Activated CD8-positive, alpha-beta T cell treated with anti-CD3 and anti-CD28 coated beads for 36 hours (primary cell): ENCODE measurements at regions not wholly inside any gene's neighbourhood (a gene's known extent, or its start where the extent isn't known, plus 50 kb on each side); places are given as distances from the start of the nearest gene placed in this dataset.

Experiments used
- ATAC-seq: fragments of 200-7000 bp; cut with Tn5 transposase; one replicate; pipeline ENCODE4 v1.10.0; 2021; ENCODE audit warnings: mild to moderate bottlenecking, moderate library complexity
- CTCF ChIA-PET: fragments of 350-600 bp; sonication (Branson Sonifier 250); formaldehyde crosslinking; loops from one replicate; lab custom pipeline; 2021; ENCODE audit warnings: antibody characterized with exemption; lab: Charles Lee
- POLR2A ChIA-PET: fragments of 350-600 bp; sonication (Branson Sonifier 250); formaldehyde crosslinking; loops from one replicate; lab custom pipeline; 2021; ENCODE audit warnings: antibody characterized with exemption; lab: Charles Lee
- DNase-seq: peaks from one replicate; pipeline ENCODE4 v3.0.0-alpha.2; 2020
- H3K27ac Mint-ChIP-seq: one replicate; pipeline ENCODE4 v1.8.0; 2021; ENCODE audit warnings: mild to moderate bottlenecking, mixed read lengths
- H3K27me3 Mint-ChIP-seq: one replicate; pipeline ENCODE4 v1.8.0; 2021; ENCODE audit warnings: mixed read lengths
- H3K36me3 Mint-ChIP-seq: one replicate; pipeline ENCODE4 v1.8.0; 2021; ENCODE audit warnings: low read depth, mixed read lengths
- H3K4me1 Mint-ChIP-seq: one replicate; pipeline ENCODE4 v1.8.0; 2021; ENCODE audit warnings: low read depth, mixed read lengths
- H3K4me3 Mint-ChIP-seq: one replicate; pipeline ENCODE4 v1.8.0; 2021; ENCODE audit warnings: mild to moderate bottlenecking, moderate library complexity, mixed read lengths
- H3K9me3 Mint-ChIP-seq: one replicate; pipeline ENCODE4 v1.8.0; 2021; ENCODE audit warnings: mixed read lengths
- CTCF ChIP-seq: fragments of 200-600 bp; IDR thresholded peaks from one replicate; pipeline ENCODE4 v1.8.0; 2022; ENCODE audit warnings: antibody characterized with exemption, mild to moderate bottlenecking
- intact Hi-C: fragments of 100-400 bp; cut with micrococcal nuclease; formaldehyde crosslinking; loops from one replicate; pipeline ENCODE4 v1.10.0; 2022

- no peak for TF ChIP-seq CTCF
- Mint-ChIP-seq H3K9me3 (no peaks in the 10 kb centered on the region), H3K4me3 (no peak overlapping the region), H3K27ac (no peak overlapping the region), H3K36me3 (no peaks in the 10 kb centered on the region), H3K4me1 (no peaks in the 10 kb centered on the region), H3K27me3 (no peaks in the 10 kb centered on the region)
- ChIA-PET POLR2A (no interaction called here), CTCF (no interaction called here)
- intact Hi-C loops, result no loop called here
- no peak for ATAC-seq
- no peak for DNase-seq
Observed at GRCh38 chr2:128833664-128834027, 515.0 kb upstream of the HS6ST1 start.

GRCh38 chr2:128834207-128834879 lies 515.7 kb upstream of the HS6ST1 start:
- intact Hi-C loops, result no loop called here
- DNase-seq (no peak), ATAC-seq (no peak)
- H3K4me1 Mint-ChIP-seq, result no peaks in the 10 kb centered on the region
- H3K27me3 Mint-ChIP-seq, result no peaks in the 10 kb centered on the region
- no peak overlapping the region for H3K4me3 Mint-ChIP-seq
- POLR2A ChIA-PET, result no interaction called here
- no peaks in the 10 kb centered on the region for H3K9me3 Mint-ChIP-seq
- no peak overlapping the region for H3K27ac Mint-ChIP-seq
- CTCF ChIA-PET, result no interaction called here
- H3K36me3 Mint-ChIP-seq, result no peaks in the 10 kb centered on the region
- no peak for TF ChIP-seq CTCF

- intact Hi-C loops, result no loop called here
- DNase-seq, result no peak
- Mint-ChIP-seq H3K27me3 (no peaks in the 10 kb centered on the region), H3K4me1 (no peaks in the 10 kb centered on the region), H3K27ac (no peak overlapping the region), H3K9me3 (no peaks in the 10 kb centered on the region), H3K4me3 (no peak overlapping the region), H3K36me3 (no peaks in the 10 kb centered on the region)
- TF ChIP-seq CTCF, result no peak
- CTCF ChIA-PET, result no interaction called here
- no peak for ATAC-seq
- POLR2A ChIA-PET, result no interaction called here
Observed at GRCh38 chr2:128834880-128835252, 516.2 kb upstream of the HS6ST1 start.

- Mint-ChIP-seq H3K36me3 (no peaks in the 10 kb centered on the region), H3K27me3 (peaks cover 1% of the 10 kb centered on the region), H3K27ac (no peak overlapping the region), H3K9me3 (peaks cover 1% of the 10 kb centered on the region), H3K4me1 (no peaks in the 10 kb centered on the region), H3K4me3 (no peak overlapping the region)
- ATAC-seq, result no peak
- no peak for TF ChIP-seq CTCF
- no peak for DNase-seq
- ChIA-PET CTCF (no interaction called here), POLR2A (no interaction called here)
- intact Hi-C loops, result no loop called here
Observed at GRCh38 chr2:128835342-128835855, 516.7 kb upstream of the HS6ST1 start.

- CTCF ChIA-PET, result no interaction called here
- Mint-ChIP-seq H3K36me3 (no peaks in the 10 kb centered on the region), H3K27ac (no peak overlapping the region), H3K4me3 (no peak overlapping the region), H3K4me1 (no peaks in the 10 kb centered on the region), H3K27me3 (peaks cover 1% of the 10 kb centered on the region), H3K9me3 (peaks cover 1% of the 10 kb centered on the region)
- POLR2A ChIA-PET, result no interaction called here
- TF ChIP-seq CTCF, result no peak
- ATAC-seq, result no peak
- DNase-seq, result no peak
- intact Hi-C loops, result no loop called here
Observed at GRCh38 chr2:128835974-128836373, 517.3 kb upstream of the HS6ST1 start.
